Skeletal muscle cell (primary cell): ENCODE measurements at regions not wholly inside any gene's neighbourhood (a gene's known extent, or its start where the extent isn't known, plus 50 kb on each side); places are given as distances from the start of the nearest gene placed in this dataset.
"Not testable (repeated sequence)": the region's sequence is repeated elsewhere in the genome, so short reads cannot be mapped to it uniquely, and the experiment has no call there.

Source experiments
- DNase-seq: peaks from one replicate; pipeline ENCODE4 v3.0.0-alpha.2; 2010; ENCODE audit warnings: low read depth
- H3K4me3 ChIP-seq: 2 replicates; pipeline ENCODE4 v1.5.1; 2011; ENCODE audit warnings: low read depth, mild to moderate bottlenecking, control low read depth, low read length, moderate library complexity

- peak; percentile 51 for DNase-seq
- no peak overlapping the region for H3K4me3 ChIP-seq
Observed at GRCh38 chr4:124028182-124028581, 631.6 kb downstream of the SPRY1 start.

GRCh38 chr4:124030147-124030546 lies 633.6 kb downstream of the SPRY1 start:
- DNase-seq: no peak
- H3K4me3 ChIP-seq: no peak overlapping the region

GRCh38 chr4:124032035-124032434 lies 635.4 kb downstream of the SPRY1 start:
- DNase-seq: no peak
- no peak overlapping the region for H3K4me3 ChIP-seq

- H3K4me3 ChIP-seq: no peak overlapping the region
- no peak for DNase-seq
Observed at GRCh38 chr4:124035364-124036041, 638.9 kb downstream of the SPRY1 start.

GRCh38 chr4:124037236-124037635 lies 640.6 kb downstream of the SPRY1 start:
- DNase-seq: no peak
- H3K4me3 ChIP-seq: no peak overlapping the region

- no peak for DNase-seq
- no peak overlapping the region for H3K4me3 ChIP-seq
Observed at GRCh38 chr4:124044330-124044729, 647.7 kb downstream of the SPRY1 start.

- no peak for DNase-seq
- H3K4me3 ChIP-seq: no peak overlapping the region
Observed at GRCh38 chr4:124044867-124045266, 648.3 kb downstream of the SPRY1 start.

GRCh38 chr4:124046190-124046589 lies 649.6 kb downstream of the SPRY1 start:
- no peak overlapping the region for H3K4me3 ChIP-seq
- DNase-seq: no peak

GRCh38 chr4:124053872-124054538 lies 657.4 kb downstream of the SPRY1 start:
- no peak for DNase-seq
- H3K4me3 ChIP-seq: no peak overlapping the region

GRCh38 chr4:124055336-124055735 lies 657.2 kb downstream of the ANKRD50 start:
- no peak overlapping the region for H3K4me3 ChIP-seq
- DNase-seq: no peak

- peak; percentile 28 for DNase-seq
- no peak overlapping the region for H3K4me3 ChIP-seq
Observed at GRCh38 chr4:124055896-124056295, 656.6 kb downstream of the ANKRD50 start.

GRCh38 chr4:124060261-124060918 lies 652.1 kb downstream of the ANKRD50 start:
- no peak overlapping the region for H3K4me3 ChIP-seq
- peak; percentile 49 for DNase-seq

- H3K4me3 ChIP-seq: no peak overlapping the region
- DNase-seq: peak; percentile 71
Observed at GRCh38 chr4:124061413-124061812, 651.1 kb downstream of the ANKRD50 start.

GRCh38 chr4:124065422-124065821 lies 647.1 kb downstream of the ANKRD50 start:
- no peak overlapping the region for H3K4me3 ChIP-seq
- no peak for DNase-seq

GRCh38 chr4:124065936-124066335 lies 646.6 kb downstream of the ANKRD50 start:
- H3K4me3 ChIP-seq: no peak overlapping the region
- DNase-seq: no peak

- no peak overlapping the region for H3K4me3 ChIP-seq
- DNase-seq: no peak
Observed at GRCh38 chr4:124066595-124066994, 645.9 kb downstream of the ANKRD50 start.

- no peak for DNase-seq
- H3K4me3 ChIP-seq: no peak overlapping the region
Observed at GRCh38 chr4:124067046-124067445, 645.5 kb downstream of the ANKRD50 start.

- no peak for DNase-seq
- no peak overlapping the region for H3K4me3 ChIP-seq
Observed at GRCh38 chr4:124070688-124071484, 641.6 kb downstream of the ANKRD50 start.

- DNase-seq, H3K4me3 ChIP-seq: not testable (repeated sequence)
Observed at GRCh38 chr4:124075276-124075675, 637.3 kb downstream of the ANKRD50 start.
